MCF 10A (cell line): ENCODE measurements at regions not wholly inside any gene's neighbourhood (a gene's known extent, or its start where the extent isn't known, plus 50 kb on each side); places are given as distances from the start of the nearest gene placed in this dataset.

Experiments used
- BruUV-seq: library from RNA; stranded (reverse); fragments of 400-500 nt; replicated peaks from 2 replicates; lab custom pipeline; 2021; lab: Mats Ljungman, UMichigan
- CTCF ChIA-PET: fragments of 300-600 bp; sonication (Branson Sonifier 250); formaldehyde crosslinking; extraction: SDS; loops from one replicate; lab custom pipeline; 2021; ENCODE audit warnings: antibody characterized with exemption, inconsistent platforms; lab: Yijun Ruan, JAX
- POLR2A ChIA-PET: fragments of 300-600, 350-650 bp; sonication (Branson Sonifier 250); formaldehyde crosslinking; extraction: SDS; loops from one replicate; lab custom pipeline; 2020; ENCODE audit warnings: antibody characterized with exemption, inconsistent platforms; lab: Yijun Ruan, JAX
- DNase-seq: peaks from one replicate; pipeline ENCODE4 v3.0.0-alpha.2; 2018; ENCODE audit not compliant: unreplicated experiment
- H3K27ac Mint-ChIP-seq: one replicate; pipeline ENCODE4 v1.8.0; 2022; ENCODE audit warnings: mild to moderate bottlenecking, low read depth, mixed read lengths; ENCODE audit not compliant: unreplicated experiment
- H3K27me3 Mint-ChIP-seq: one replicate; pipeline ENCODE4 v1.8.0; 2022; ENCODE audit warnings: mixed read lengths; ENCODE audit not compliant: insufficient read depth, unreplicated experiment
- H3K36me3 Mint-ChIP-seq: one replicate; pipeline ENCODE4 v1.8.0; 2022; ENCODE audit warnings: mild to moderate bottlenecking, moderate library complexity, mixed read lengths; ENCODE audit not compliant: insufficient read depth, unreplicated experiment
- H3K4me1 Mint-ChIP-seq: one replicate; pipeline ENCODE4 v1.8.0; 2022; ENCODE audit warnings: mixed read lengths; ENCODE audit not compliant: insufficient read depth, unreplicated experiment
- H3K4me3 Mint-ChIP-seq: one replicate; pipeline ENCODE4 v1.8.0; 2022; ENCODE audit warnings: mild to moderate bottlenecking, moderate library complexity, mixed read lengths; ENCODE audit not compliant: unreplicated experiment
- H3K9me3 Mint-ChIP-seq: one replicate; pipeline ENCODE4 v1.8.0; 2022; ENCODE audit warnings: mixed read lengths; ENCODE audit not compliant: unreplicated experiment
- CTCF ChIP-seq: fragments of 200-600 bp; IDR thresholded peaks from one replicate; pipeline ENCODE4 v1.8.0; 2022; ENCODE audit warnings: antibody characterized with exemption, mild to moderate bottlenecking; ENCODE audit not compliant: unreplicated experiment
- intact Hi-C: fragments of 100-400 bp; cut with micrococcal nuclease; formaldehyde crosslinking; loops from 2 replicates; pipeline ENCODE4 v1.14.1; 2022

DNA sequence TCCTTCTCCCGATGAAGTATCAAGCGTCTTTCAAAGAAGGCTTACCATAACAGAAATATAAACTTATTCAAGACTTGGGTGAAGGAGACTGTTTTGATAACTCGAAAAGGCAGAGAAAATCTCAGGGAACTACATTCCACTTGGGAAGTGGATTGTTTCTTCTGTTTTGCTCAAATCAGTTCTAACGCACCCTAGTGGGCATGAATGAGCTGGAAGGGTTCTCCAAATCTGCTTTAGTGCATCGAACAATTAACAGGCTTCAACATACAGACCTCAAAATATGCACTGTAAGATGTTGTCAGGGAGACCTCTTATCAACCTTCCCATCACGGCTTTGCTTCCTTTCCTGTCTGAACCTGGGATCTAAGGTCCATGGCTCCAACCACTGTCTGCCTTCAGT is 392.5 kb downstream of the CD83 start:
- no peaks in the 10 kb centered on the region for H3K9me3 Mint-ChIP-seq
- no peak for DNase-seq
- no TSS peak for BruUV-seq
- H3K27ac Mint-ChIP-seq, result no peak overlapping the region
- POLR2A ChIA-PET, result no interaction called here
- TF ChIP-seq CTCF, result no peak
- CTCF ChIA-PET, result no interaction called here
- no peaks in the 10 kb centered on the region for H3K27me3 Mint-ChIP-seq
- no peaks in the 10 kb centered on the region for H3K4me1 Mint-ChIP-seq
- H3K36me3 Mint-ChIP-seq, result no peaks in the 10 kb centered on the region
- no peak overlapping the region for H3K4me3 Mint-ChIP-seq
- intact Hi-C loops, result no loop called here

DNA sequence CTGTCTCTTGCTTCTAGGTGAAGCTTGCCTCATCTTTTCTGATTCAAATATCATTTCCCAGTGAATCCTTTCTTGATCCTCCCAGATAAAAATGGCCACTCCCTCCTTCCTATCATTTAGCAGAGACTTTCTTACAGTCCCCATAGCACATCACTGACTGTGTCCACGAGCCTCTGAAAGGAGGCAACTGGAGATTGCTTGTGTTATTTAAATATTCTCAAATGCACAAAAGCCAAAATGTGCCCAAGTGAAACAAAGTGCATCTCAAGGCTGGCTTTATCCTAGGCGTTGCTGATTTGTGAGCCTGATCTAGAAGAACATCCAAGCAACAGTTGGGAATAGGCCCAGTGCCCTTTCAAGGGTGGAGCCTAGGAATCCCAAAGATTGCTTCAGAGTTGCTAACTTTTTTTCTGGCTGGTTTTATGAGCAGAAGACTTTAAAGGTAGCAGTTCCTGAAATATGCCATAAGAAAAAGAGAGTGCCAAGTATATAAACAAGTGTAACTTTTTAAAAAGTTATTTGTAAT is 393.6 kb downstream of the CD83 start:
- H3K27me3 Mint-ChIP-seq, result no peaks in the 10 kb centered on the region
- no peak for DNase-seq
- no TSS peak for BruUV-seq
- TF ChIP-seq CTCF, result no peak
- no peaks in the 10 kb centered on the region for H3K4me1 Mint-ChIP-seq
- CTCF ChIA-PET, result no interaction called here
- no peak overlapping the region for H3K27ac Mint-ChIP-seq
- H3K36me3 Mint-ChIP-seq, result no peaks in the 10 kb centered on the region
- H3K9me3 Mint-ChIP-seq, result no peaks in the 10 kb centered on the region
- POLR2A ChIA-PET, result no interaction called here
- intact Hi-C loops, result no loop called here
- H3K4me3 Mint-ChIP-seq, result no peak overlapping the region

DNA sequence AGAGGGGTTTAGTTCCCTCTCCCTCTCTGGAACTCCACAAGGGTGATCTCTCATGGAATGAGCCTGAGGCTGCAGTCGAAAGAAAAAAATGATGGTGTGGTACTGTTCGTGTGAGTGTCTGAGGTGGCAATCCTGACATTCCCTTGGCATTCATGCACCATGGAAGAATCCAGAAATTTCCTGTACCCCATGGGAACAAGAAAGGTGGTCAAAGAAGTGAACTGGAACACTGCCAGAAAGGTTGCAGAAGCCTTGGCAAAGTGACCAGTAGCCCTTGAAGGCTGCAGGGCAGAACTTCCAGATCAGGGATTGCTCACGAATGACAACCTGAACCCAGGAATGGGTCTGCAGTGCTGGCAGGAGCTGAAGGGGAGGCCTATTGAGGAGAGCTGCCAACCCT is 394.7 kb downstream of the CD83 start:
- TF ChIP-seq CTCF, result no peak
- no peak for DNase-seq
- ChIA-PET CTCF (interaction anchor here (0.6 to 0.9 kb wide), 2 partner anchors 42 to 64 kb away, joined by 3 read pairs; no protein-coding TSS in a partner anchor), POLR2A (no interaction called here)
- Mint-ChIP-seq H3K9me3 (no peaks in the 10 kb centered on the region), H3K36me3 (no peaks in the 10 kb centered on the region), H3K27ac (no peak overlapping the region), H3K27me3 (no peaks in the 10 kb centered on the region), H3K4me1 (no peaks in the 10 kb centered on the region), H3K4me3 (no peak overlapping the region)
- intact Hi-C loops, result no loop called here
- no TSS peak for BruUV-seq

DNA sequence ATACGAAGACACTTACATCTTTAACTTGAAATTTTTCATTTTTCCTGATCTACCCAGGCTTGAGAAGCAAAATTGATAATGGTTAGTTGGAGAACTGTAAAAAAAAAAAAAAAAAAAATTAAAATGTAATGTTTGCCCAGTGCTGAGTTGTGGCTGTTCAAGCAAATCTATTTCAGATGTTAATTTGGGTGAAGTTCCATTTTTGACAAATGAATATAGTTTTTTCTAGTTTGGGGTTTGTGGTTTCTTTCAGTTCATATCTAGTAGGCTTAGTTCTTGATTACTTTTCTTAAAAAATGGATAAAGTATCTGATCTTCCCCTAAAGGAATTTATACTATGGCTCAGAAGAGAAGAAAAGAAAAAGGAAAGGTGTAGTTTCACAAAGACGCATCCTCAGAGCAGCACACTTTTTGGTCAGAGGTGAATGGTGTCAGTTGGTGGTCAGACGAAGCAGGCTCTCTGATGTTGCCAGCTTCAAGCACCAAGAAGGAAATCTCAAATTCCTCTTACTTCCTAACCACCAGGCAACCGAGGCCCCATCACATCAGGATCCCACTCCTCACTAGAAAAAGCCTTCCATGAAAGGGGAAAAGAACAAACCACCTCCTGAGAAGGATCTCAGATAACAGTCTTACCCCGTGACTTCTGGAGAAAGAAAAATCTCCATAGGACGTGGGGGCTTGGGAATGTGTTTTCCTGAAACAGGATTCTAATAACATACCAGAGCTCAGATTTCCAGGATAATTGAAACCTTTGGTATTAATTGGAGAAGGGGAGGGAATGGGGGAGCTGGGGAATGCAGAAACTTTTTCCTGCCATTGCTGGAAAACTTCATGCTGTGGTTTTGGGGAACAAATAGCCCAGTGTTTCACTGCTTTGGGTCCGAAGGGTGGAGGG is 396.2 kb downstream of the CD83 start:
- ChIA-PET CTCF (no interaction called here), POLR2A (no interaction called here)
- Mint-ChIP-seq H3K27ac (no peak overlapping the region), H3K9me3 (no peaks in the 10 kb centered on the region), H3K4me1 (no peaks in the 10 kb centered on the region), H3K4me3 (no peak overlapping the region), H3K36me3 (peaks cover 6% of the 10 kb centered on the region), H3K27me3 (no peaks in the 10 kb centered on the region)
- no peak for DNase-seq
- BruUV-seq, result no TSS peak
- TF ChIP-seq CTCF, result no peak
- intact Hi-C loops, result no loop called here
